GM19035 (cell line): ENCODE measurements at regions not wholly inside any gene's neighbourhood (a gene's known extent, or its start where the extent isn't known, plus 50 kb on each side); places are given as distances from the start of the nearest gene placed in this dataset.

Experiments
- ATAC-seq: cut with Tn5 transposase; IDR thresholded peaks from one replicate; pipeline ENCODE4 v1.9.1; 2021; ENCODE audit not compliant: unreplicated experiment

DNA sequence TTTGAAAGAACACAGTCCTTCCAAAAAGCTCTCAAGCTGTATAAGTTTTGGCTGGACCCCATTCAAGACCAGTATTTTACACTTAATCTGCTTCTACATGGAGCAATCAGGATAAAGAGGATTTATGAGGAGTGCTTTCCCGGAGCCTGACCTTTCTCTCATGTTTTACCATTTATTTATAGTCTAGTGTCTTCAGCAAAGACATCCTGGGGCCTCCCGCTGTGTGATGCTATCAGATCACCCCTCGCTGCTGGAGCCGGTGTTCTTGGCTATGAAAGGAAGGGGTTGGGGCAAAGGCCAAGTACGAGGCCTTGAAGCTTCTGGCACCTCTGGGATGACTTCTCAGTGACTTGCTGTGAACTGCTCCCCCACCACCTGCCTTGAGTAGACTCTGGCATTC is 189.6 kb downstream of the ADAMTS15 start:
- no peak for ATAC-seq

DNA sequence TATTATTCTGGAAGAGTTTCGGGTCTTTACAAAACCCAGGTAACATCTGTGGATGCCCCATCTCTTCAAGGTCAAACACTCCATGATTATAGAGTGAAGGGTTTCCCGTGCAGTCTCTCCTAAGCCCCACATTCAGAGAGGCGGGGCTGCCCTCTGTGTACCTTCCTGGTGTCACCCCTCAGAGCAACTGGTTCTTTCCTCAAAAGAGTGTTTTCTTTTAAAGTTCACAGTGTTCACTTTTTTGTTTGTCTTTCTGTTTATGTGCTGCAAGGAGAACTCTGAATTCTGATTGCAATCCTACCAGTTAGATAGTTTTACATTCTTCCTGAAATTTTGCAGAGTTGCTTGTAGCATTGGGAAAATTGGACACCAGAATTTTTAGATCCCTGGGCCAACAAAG is 190.2 kb downstream of the ADAMTS15 start:
- ATAC-seq: no peak

- ATAC-seq: no peak
Measured at GRCh38 chr11:130639369-130639768, 190.9 kb downstream of the ADAMTS15 start.

GRCh38 chr11:130640526-130640925 is 192.1 kb downstream of the ADAMTS15 start:
- ATAC-seq: no peak

DNA sequence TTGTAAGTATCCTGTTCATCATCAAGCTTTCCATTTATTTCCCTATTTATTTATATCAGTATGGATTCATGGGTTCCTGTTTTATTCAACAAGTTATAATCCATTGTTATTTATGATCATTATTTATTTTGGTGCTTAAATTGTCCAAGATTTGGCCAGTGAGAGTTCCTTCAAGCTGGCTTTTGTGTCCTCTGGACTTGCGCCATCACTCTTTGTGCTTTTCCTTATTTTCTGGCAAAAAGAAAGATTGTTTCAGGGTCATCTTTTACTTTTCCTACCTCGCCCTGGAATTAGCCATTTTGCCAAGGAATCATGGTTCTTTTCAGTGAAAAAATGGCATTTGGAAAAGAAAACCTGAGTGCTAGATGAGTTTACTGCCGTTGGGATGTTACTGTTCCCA is 193.4 kb downstream of the ADAMTS15 start:
- ATAC-seq: no peak

GRCh38 chr11:130642994-130643393 is 194.5 kb downstream of the ADAMTS15 start:
- ATAC-seq: no peak

DNA sequence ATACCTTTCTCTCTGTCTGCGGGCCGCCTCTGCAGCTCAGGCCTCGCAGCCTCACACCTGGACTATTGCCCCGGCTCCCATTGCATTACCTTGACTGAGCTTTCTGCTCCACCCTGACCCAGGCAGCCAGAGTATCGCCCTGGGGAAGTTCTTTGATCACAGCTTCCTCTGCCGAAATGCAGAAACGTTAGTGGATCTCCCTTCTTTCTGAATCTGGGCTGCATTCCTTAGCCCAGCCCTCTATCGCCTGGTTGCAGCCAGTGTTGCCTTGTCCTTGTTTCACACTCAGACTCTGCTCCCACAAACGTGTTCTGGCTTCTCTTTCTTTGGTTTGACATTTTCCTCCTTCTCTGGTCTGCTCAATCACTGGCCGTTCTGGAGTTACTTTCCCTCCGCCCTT is 195.7 kb downstream of the ADAMTS15 start:
- no peak for ATAC-seq

DNA sequence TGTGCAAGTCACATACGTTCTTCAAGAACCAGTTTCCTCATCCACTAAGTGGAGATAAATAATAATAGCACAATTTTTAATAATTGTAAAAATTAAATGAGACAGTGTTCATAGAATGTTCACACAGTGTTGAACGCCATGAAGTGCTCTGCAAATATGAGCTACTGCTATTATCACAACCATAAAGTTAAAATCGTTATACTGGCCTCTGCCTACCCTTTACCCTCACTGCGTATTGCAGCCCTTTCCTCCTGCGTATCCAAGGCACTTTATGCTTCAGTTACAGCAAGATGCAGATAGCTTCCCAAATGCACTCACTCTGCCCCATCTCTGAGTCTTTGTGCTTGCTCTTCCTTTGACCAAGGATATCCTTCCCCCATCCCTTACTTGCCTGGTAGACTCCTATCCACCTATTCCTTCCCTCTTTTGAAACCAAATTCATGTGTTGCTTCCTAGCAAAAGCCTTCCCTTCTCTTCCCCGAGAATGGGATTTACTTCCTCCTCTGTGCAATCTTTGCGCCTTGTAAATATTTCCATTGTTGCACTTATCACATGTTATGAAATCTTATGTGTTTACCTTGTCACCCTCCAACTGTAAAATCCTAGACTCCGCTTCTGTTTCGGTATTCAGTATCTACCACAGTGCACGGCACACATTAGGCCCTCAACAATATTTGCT is 196.9 kb downstream of the ADAMTS15 start:
- no peak for ATAC-seq

DNA sequence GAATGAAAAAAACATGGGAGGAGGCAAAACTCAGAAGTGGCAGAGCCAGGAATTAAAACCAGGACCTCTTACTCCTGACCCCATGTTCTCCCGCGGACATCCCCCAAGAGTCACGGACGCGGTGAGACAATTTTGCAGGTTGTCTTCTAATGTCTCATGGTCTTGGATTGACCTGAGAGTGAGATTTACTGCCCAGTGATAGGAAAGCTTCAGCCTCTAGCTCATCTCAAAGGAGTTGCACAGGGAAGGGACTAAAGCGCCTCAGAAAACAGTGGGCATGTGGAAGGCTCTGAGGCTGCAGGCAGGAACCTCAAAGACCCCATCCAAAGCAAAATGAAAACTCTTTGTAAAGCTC is 197.4 kb downstream of the ADAMTS15 start:
- ATAC-seq: no peak

GRCh38 chr11:130646881-130647280 is 198.4 kb downstream of the ADAMTS15 start:
- ATAC-seq: no peak

DNA sequence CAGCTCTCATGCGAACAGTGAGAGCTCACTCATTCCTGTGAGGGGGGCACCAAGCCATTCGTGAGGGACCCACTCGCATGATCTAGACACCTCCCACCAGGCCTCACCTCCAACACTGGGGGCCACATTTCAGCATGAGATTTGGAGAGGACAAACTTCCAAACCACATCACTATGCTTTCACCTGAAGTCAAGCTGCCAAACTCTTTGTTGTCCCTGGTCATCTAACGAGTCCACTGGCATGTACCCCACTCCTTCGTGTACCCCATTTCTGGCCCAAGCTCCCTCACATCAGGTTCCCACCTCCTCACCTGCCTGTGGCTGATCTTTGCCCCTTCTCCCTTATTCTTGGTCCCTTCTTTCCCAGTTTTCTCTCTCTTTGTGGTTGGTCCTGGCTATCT is 198.9 kb downstream of the ADAMTS15 start:
- ATAC-seq: no peak

- no peak for ATAC-seq
Measured at GRCh38 chr11:130649801-130650200, 201.4 kb downstream of the ADAMTS15 start.

GRCh38 chr11:130650456-130651030 is 202.1 kb downstream of the ADAMTS15 start:
- ATAC-seq: no peak

DNA sequence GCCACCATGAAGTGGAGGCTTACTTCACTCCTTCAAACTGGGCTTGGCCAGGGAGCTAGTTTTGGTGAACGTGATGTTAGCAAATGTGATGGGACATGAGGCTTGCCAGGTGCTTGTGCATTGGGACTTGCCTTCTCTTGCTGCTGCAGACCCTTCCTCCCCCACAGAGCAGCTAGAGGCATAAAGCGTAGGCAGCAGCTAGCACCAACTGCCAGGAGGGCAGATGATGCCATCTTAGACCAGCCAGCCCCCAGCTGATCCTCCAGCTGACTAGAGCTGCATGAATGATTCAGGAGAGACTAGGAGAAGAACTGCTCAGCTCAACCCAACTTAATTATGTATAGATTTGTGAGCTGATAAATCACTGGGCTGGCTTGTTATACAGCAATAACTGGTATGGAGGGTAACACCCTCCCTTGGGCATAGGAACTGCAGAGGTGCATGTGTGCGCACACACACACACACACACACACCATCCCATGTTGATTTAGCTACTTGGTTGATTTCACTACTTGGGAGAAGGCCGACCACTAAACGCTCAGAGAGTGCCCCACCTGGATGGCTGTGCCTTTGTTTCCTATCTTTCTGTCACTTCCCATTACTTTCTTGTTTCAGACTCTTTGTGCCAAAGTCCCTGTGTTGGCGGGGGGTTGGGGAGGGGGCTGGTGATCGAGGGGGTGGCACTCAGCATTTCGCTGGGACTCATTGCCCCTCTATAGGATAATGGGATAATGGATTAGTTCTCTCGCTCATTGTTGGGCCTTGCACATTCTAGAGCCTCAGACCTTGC is 202.8 kb downstream of the ADAMTS15 start:
- no peak for ATAC-seq

DNA sequence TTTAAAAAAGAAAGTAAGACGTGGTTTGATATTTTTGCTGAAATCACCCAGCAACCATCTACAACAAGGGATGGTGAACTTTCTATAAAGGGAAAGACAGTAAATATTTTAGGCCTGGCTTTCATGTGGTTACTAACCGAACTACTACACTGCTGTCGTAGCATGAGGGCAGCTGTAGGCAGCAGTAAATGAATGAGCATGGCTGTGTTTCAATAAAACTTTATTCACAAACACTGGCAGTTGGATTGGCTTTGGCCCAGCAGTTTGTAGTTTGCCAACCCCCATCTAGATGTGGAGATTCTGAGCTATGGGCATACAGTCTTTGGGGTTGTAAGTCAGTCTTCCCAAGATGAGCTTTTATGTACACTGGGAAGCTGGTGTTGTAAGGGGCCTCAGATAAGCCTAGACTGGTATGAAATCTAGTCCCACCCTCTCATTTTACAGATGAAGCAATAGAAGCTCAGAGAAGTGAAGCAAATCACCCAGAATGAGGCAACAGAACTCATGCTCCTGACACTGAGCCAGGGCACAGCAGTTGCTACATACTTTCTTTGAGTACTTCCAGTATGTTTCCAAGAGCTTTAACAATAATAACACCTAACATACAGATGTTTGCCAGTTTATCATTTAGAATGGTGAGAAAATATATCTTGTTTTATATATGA is 204.4 kb downstream of the ADAMTS15 start:
- no peak for ATAC-seq

DNA sequence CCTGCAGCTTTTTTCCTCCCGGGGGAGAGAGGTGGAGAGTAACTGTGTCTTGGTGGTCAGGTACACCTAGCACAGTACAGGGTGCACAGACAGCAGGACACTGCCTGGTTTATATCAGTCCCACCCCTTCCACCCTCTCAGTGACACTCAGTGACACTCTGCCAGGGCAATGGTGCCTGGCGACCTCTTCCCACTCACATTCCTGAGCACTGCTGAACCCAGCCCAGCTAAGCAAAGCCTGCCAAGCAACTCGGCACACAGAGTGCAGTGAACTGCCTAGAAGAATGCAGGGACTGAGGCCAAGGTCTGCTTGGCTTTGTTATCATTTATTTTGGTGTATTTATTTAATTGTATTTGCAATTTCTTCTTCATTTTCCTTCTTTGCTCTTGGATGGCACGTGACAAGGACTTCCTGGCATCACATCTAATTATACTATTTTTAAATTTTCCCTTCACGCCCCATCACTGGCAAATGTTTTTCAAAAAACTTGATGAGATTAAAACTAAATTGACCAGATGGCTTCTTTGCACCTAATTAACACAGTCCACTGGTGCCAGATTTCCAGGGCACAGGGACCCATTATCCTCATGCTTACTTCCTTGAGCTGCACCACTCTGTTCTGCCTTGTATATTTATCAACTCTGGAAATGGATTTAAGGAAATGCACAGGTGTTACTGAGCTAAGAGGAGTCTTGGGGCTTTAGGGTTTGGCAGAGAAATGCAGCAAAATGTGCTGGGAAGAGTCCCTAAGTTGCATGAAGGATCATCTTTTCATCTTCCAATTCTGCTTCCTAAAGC is 205.6 kb downstream of the ADAMTS15 start:
- ATAC-seq: no peak

- ATAC-seq: no peak
Measured at GRCh38 chr11:130655300-130655699, 206.9 kb downstream of the ADAMTS15 start.

DNA sequence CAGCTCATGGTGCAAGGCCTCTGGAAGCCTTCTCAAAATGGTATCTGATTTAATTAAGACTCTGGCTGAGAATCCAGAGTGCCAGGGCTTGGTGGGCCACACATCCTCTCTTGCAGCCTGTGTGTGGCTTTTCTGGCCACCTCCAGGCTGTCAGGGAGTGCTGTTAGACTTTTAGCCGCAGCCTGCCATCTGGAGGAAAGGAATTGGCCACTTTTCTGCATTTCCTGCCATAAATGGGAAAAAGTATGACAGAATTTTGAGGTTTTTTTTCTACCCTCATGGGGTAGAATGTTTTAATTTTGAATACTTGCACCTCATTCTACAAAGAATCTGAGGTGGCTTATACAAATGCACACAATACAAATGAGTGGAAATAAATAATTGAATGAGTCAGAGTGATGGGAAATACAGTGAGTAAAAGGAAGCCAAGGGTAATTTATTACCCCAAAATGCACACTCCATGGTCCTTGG is 218.4 kb downstream of the ADAMTS15 start:
- no peak for ATAC-seq

GRCh38 chr11:130668751-130669150 is 220.3 kb downstream of the ADAMTS15 start:
- ATAC-seq: no peak

DNA sequence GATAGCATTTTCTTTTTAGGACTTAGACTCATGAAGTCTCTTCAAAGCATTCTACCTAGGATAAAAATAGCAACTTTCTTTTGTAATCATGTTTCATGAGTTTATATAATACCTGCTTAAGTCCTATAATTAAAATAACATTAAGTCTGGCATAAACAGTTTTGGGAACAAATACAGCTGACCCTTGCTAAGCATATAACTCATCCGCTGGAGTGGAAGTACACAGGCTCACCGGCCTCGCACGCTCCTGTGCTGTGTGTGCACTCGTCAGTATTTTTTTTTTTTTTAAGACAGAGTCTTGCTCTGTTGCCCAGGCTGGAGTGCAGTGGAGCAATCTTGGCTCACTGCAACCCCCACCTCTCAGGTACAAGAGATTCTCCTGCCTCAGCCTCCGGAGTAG is 221.8 kb downstream of the ADAMTS15 start:
- ATAC-seq: no peak
